Activated CD4-positive, alpha-beta T cell treated with anti-CD3 and anti-CD28 coated beads, Interleukin-2, amount 50 U/mL, for 24 hours (primary cell): ENCODE measurements at regions not wholly inside any gene's neighbourhood (a gene's known extent, or its start where the extent isn't known, plus 50 kb on each side); places are given as distances from the start of the nearest gene placed in this dataset.
"Not testable (repeated sequence)": the region's sequence is repeated elsewhere in the genome, so short reads cannot be mapped to it uniquely, and the experiment has no call there.

Source experiments
- DNase-seq, 2 donors: peaks; one replicate each; pipeline ENCODE4 v3.0.0-alpha.2; 2020; ENCODE audit warnings: low read depth in 1 of 2, low spot score in 1 of 2

DNA sequence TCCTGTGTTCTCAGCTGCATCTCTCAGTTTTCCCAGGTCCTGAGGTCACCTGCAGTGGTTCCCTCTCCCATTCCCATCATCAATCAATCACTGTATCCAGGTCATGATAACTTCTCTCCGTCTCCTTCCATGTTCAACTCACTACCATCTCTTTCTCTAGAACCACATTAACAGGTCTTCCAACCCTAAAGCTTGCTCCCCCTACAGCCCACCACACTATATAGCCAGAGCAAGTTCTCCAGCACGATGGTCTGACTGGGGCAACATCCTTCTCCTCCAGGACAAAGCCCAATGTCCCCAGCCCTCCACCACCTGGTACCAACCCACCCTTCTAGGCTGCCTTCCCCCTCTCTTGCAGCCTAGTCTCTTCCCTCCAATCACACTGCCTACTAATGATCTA, 241.6 kb downstream of the CDK5RAP2 start:
- DNase-seq, result no peak

DNA sequence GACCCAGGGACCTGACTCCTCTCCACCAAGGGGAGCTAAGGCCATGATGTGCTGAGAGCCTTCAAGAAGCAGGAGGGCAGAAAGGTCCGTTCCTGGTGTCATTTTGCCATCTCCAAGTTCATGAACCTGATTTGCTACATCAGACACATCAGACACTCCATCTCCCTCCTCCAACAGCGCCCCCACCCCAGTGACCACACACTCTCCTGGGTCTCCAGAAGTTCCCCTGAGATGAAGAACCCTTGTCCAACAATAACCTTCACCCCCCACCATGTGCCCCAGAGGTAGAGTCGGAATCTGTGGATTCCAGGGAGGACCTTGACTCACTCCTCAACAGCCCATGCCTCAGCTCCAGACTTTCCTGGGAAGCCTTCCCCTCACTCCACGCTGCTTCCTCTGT, 242.8 kb downstream of the CDK5RAP2 start:
- DNase-seq, result no peak

DNA sequence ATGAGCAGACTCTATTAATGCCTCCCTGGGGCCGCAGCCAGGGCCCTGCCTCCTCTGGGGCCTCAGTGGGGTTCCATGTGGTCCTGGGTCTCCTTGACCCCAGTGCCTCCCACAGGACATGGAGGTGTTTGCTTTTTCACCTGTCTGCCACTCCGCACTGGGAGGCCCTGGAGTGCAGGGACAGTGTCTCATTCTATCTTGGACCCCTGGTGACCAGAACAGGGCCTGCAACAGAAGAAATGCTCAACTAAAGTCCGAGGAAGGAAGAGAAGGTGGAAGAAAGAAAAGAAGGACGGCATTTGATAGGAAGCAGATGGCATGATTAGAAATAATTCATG, 243.2 kb downstream of the CDK5RAP2 start:
- no peak for DNase-seq

DNA sequence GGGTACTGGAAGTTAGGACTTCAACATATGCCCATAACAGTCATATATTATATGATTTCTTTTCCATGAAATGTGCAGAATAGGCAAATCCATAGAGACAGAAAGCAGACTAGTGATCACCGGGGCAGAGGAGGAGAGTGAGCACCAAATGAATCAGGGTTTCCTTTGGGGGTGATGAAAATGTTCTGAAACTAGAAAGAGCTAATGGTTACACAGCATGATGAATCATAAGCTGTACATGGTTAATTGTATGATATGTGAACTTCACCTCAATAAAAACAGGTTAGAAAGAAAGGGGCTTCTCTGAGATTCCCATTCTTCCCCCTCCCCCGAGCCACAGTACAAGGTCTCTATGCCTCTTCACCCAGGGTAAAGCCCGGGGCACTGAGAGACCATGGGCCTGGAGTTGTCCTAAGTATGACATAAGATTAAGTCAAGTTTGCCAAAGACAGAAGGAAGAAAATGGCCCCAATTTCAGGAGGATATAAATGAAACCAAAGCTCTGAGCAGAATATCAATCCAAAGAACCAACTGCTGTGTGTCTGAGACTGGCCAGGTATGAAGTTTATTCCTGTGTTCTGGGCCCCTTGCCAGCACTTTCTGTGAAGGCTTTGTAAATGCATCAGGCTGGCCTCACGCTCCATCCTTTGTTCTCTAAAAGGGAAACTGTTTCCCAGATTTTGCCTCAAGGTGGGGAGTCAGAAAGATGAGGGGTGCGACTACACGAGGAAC, 243.8 kb downstream of the CDK5RAP2 start:
- DNase-seq, result no peak

DNA sequence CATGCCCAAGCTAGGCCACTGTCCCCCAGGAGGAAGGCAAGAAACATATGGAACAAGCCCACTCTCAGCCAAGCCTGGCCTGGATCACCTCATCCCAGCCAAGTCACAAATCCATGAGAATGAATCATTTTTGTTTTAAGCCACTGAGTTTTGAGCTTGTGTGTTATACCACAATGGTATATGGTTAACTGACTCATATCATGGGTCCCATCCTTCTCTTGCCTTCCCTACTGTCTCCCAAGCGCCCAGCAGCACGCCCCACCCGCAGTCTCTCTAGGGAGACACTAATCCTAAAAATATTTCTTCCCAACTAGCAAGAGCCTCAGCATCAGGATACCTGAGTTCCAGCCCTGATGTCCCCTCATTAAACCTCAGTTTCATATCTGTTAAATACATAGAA, 248.1 kb downstream of the CDK5RAP2 start:
- no peak for DNase-seq

DNA sequence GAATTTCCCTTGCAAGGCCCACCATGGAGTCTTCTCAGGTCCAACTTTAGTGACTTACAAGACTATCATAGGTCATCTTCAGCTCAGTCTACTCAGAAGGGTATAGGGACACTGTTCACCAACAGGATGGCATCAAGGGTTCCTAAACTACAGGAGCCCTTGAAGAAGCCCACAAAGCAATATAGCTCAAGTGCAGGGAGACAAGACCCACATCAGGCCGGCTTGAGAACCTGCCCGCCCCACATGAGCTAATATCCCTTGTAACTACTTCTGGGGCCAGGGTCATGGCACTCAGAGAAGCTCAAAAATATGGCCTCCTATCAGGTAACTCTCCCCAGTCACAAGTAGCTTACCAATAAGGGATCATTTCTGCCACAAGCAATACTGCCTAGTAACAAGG, 249.9 kb downstream of the CDK5RAP2 start:
- no peak for DNase-seq

DNA sequence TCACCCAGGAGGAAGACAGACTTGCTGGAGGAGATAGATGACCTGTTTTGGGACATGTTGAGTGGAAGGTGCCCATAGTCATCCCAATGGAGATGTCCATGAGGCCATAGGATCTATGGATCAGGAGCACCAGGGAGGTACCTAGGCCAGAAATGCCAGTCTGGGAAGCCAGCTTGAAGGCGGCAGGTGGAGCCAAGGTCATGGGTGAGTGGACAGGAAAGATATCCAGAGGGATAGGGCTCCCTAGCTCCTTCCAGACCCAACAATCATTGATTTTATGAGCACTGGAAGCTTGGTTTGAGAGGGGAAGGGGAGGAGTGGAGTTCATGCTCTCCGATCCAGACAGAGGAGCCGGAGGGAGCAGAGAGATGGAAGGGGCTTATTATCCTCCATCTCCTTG, 252.6 kb downstream of the CDK5RAP2 start:
- DNase-seq, result no peak

DNA sequence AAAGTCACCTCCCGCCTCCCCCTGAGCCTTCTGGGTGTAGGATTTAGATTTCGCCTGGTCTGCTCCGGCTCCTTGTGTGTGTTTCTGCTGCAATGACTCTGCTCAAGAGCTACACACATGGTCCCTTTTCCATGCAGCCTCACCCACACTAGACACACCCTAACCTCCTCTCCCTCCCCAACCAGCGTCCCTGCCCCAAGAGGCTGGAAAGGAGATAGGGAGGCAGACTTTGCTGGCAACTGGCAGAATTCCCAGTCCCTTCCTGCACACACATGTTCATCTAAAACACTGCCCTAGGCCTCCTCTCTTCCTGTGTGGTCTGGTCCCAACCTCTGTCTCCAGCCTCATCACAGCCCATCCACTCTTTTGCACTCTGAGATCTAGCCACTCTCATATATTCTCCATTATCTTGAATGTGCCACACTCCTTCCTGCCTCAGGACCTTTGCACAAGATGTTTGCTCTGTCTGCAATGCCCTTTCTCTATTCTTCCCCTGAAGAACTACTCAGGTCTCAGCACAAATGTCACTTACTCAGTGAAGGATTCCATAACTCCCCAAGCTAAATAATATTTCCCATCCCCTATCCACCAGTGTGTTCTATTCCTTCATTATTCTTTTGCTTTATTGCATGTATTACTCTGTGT, 253.8 kb downstream of the CDK5RAP2 start:
- DNase-seq, result no peak

DNA sequence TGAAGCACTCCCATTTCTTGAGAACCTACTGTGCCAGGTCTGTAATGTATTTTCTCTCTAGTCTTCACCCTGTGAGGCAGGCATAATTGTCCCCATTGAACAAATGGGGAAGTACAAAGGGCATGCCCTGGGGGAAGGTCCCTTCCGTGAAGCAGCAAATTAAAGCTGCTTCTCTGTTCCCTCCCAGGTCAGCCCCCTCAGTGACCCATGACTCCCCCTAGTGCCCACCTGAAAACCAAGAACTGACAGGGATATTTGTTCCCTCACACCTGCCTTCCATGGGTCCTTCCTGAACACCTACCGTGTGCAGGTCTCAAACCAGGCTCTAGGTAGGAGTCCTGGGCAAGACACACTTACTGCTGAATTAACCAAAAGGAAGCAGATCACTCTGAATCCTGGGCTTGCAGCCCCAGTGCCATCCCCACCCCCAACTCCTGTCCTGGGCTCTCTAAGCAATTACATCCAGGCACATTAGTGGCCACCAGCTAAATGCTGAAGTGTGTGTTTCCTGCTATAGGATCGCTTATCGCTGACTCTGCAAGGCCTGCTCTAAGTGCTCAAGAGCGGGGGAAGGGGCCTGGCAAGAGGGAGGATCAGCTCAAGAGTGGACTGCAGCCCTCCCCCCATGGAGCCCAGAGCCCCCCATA, 254.8 kb downstream of the CDK5RAP2 start:
- no peak for DNase-seq

DNA sequence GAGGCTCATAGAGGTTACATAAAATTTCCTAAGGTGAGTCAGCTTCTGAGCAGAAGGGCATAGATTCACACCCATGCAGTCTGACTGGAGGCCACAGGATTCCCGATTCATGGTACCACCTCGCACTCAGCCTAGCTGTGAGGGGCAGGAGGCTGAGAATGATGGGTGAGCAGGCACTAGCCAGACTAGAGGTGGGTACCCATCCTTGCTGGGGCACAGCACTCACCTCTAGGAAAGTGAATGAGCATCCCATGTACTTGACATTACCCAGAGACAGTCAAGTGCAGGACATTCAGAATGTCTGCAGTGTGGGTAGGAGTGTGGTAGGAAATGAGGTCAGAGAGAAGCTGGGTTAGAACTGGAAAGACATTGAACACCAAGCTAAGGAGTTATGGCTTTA, 255.5 kb downstream of the CDK5RAP2 start:
- no peak for DNase-seq

DNA sequence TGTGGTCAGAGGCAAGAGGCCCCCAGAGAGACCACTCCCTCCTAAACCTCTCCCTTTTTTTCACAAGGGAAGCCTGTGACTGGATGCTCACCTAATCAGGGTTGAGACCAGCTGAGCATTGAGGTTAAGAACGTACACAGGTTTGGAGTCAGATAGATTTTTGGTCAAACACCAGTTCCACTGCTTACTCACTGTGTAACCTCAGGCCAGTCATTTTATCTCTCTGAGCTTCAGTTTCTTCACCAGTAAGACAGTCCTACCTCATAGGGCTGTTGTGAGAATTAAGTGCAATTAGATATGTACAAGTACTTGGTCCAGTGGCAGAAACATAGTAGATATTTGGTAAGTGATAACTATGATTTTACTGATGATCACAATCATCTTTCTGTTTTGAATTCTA, 256.8 kb downstream of the CDK5RAP2 start:
- DNase-seq, result no peak

DNA sequence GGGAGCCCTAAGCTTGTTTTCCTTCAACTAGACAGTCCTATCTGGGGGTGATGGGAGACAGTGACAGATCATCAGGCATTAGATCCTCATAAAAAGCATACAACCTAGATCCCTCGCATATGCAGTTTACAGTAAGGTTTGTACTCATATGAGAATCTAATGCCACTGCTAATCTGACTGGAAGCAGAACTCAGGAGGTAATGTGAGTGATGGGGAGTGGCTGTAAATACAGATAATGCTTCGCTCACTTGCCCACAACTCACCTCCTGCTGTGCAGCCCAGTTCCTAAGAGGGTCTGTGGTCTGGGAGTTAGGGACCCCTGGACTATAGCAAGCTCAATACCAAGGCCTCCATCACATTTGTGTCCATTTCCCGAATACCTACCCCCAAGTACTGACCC, 260.5 kb downstream of the CDK5RAP2 start:
- no peak for DNase-seq

DNA sequence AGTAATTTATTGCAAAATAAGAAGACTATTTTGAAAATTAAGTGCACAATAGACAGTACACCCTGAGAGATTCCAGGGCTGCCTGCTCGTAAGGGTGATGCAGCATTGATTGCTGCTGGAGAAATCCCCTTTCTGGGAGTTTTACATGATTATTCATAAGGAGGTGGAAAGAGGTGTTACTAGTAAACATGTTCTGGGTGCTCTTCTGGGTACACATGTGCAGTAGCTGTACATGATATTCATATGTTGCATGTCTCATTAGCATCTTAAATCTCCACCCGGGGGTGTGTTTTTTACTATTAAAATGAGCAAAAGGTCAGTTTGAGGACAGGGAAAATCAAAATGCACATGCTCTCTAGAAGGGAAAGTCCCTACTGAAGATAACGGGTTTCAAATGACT, 264.8 kb downstream of the CDK5RAP2 start:
- no peak for DNase-seq

DNA sequence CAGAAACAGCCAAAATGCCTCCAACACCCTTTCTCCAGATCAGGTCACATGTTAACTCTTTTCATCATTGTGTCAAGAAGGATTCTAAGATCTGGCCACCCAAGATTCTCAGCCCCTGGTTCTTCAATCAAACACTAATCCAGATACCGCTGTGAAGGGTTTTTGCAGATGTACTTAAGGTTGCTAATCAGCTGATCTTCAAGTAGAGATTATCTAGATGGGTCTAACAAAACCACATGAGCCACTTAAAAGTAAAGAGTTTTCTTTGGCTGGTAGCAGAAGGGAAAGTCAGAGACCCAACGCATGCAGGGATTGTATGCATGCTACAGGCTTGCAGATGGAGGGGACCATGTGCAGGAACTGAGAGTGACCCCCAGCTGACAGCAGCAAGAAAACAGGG, 267.9 kb downstream of the CDK5RAP2 start:
- no peak for DNase-seq

DNA sequence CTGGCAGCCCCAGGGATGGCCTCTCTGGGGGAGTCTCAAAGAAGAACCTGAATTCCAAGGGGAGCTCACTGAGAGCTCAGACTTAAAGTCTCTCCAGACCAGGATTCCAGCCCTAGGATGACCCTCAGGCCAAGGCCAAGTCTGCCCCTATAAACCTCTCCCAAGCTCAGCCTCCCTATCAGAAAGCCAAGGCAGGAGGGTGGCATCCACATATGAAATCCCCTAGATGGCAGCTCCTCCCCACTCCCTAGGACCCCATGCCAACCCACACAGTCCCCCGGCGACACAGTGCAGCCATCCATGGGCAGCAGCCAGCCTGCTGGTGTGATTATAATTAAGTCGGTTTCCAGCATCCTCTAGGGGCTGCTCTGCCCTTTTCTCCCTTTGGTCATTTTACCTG, 269.9 kb downstream of the CDK5RAP2 start:
- no peak for DNase-seq

DNA sequence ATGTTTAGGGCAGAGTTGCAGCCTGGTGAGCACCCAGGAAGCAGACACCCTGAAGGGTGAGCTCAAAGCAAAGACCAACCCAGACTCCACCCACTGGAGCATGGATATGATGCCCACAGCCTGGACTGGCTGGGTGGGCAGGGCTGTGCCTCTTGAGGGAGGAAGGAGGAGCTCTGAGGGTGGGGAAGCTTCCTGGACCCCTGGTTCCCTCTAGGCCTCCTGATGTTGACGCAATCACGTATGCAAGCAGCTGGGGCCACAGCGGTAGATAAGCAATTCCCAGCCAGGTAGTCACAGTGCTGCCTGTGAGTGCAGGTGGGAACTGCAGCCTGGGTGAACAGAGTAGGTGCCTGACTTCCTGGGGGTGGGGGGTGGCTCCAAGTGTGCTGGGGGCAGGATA, 271.5 kb downstream of the CDK5RAP2 start:
- DNase-seq, result no peak

DNA sequence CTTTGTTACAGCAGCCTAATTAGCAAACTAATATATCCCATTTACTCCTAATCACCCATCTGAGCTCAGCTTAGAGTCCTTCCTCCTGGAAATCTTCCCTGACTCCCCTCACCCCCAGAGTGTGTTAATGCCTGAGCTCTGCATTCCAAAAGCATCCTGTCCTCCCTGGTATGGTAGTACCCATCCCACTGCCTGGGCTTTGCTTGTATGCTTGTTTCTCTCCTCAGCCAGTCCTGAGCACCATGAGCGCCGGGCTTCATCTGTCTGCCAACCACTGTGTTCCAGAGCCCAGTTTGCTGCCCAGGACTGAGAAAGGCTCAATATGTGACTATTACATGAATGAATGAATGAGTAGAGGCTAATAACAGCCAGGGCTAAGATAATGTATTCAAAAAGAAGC, 272.4 kb downstream of the CDK5RAP2 start:
- DNase-seq, result no peak

DNA sequence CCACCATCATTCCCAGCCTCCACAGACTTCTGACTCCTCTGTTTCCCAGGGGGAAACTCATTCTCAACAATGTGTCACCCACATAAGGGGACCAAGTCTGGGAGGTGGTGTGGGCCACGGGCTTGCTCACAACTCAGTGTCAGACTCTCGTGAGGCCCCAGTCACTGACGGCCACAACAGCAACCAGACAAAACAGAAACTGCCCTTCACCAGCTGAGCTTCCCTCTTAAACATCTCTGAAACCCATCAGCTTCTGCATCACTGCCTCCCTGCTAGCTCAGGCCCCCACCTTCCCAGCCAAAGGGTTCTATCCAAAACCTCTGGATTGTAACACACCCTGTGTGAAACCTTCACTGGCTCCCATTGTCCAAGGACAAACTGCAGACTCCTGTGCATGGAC, 273.4 kb downstream of the CDK5RAP2 start:
- no peak for DNase-seq

DNA sequence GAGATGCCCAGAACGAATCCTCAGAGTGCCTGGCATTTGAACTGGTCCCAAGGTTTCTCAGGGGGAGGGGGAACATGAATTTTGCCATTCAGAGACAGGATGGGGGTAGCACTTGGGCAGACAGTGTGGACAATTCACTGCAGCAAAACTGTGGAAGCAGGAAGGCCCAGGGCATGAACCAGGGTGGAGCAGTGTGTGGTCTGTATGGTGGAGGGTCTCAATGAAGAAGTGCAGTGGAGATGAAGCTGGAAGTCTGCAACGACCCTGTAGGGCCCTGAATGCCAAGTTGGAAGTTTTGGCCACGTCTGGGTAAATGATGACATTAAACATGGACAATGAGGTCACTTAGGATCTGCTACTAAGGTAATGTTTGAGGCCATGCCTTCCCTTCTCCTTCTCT, 273.9 kb downstream of the CDK5RAP2 start:
- DNase-seq, result no peak

DNA sequence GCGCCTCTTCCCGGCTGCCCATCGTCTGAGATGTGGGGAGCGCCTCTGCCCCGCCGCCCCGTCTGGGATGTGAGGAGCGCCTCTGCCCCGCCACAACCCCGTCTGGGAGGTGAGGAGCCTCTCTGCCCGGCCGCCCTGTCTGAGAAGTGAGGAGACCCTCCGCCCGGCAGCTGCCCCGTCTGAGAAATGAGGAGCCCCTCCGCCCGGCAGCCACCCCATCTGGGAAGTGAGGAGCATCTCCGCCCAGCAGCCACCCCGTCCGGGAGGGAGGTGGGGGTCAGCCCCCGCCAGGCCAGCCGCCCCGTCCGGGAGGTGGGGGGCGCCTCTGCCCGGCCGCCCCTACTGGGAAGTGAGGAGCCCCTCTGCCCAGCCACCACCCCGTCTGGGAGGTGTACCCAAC, 275.1 kb downstream of the CDK5RAP2 start:
- DNase-seq, result not testable (repeated sequence)

DNA sequence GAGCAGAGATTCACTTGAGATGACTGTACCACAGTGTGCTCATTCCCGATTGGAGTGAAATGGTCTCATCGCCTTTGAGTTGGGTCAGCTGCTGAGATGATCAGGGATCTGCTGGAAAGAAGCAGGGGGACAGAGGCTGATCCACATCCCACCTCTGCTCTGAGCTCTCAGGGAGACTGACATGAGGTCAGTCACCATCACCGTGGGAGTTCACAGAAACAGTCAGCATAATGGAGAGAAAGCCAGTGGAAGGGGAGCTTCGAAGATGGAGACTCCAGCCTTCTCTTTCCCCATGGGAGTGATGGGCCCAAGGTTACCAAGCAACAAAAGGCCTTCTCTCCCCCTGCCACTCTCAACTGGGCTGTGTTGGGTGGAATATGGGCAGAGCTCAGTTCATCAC, 276.4 kb downstream of the CDK5RAP2 start:
- no peak for DNase-seq

DNA sequence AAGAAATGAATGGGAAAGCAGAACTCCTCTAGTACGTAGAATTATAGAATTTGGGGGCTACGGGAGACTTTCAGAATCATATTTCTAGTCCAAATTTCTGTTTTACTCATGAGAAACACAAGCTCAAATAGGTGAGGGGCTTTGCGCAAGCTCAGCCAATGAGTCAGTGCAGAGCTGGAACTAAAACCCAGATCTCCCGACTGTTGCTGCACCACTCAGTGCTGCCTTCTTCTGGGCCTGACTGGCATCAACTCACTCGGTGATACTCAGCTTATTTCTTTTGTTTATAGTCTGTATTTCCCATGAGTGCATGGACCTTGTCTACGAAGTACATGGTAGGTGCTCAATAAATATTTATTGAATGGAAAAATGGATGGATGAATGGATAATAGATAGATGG, 280.2 kb downstream of the CDK5RAP2 start:
- DNase-seq, result no peak

DNA sequence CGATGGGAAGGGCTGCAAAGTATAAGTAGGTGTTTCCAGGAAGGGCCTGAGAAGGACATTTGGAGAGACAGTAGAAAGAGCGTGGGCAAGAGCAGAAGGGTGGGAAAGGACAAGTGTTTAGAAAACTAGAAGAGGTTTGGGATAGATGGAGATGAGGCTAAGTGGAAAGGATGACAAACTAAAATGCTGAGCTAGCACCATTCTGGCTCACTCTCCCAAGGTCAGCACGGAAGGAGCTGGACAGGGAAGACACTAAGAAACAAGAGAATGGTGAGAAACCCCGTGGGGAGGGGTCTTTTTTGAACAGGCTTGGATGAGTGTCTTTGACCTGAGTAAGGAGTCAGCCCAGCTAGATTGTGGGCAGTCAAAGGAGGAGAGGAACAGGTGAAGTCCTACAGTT, 286.0 kb downstream of the CDK5RAP2 start:
- no peak for DNase-seq
